ENCODE measurements at regions not wholly inside any gene's neighbourhood (a gene's known extent, or its start where the extent isn't known, plus 50 kb on each side); places are given as distances from the start of the nearest gene placed in this dataset.

DNA sequence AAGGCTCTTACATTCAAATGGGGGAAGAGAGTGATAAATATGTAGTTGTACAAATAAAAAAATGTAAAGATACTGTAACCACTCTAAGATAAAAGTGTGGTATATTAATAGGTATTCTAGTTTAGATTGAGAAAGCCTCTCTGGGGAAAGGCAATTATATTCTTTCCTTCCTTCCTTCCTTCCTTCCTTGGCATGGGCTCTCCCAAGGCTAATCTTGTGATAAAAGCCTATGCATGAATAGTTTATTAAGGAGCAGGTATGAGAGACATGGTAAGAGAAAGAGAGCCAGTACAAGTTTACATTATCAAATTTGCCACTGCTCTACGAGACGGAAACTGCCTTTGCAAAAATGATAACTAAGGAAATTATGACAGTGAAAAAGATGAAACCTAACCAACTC, 588.8 kb downstream of the PRELID2 start:
- TF ChIP-seq, protein P1, sequence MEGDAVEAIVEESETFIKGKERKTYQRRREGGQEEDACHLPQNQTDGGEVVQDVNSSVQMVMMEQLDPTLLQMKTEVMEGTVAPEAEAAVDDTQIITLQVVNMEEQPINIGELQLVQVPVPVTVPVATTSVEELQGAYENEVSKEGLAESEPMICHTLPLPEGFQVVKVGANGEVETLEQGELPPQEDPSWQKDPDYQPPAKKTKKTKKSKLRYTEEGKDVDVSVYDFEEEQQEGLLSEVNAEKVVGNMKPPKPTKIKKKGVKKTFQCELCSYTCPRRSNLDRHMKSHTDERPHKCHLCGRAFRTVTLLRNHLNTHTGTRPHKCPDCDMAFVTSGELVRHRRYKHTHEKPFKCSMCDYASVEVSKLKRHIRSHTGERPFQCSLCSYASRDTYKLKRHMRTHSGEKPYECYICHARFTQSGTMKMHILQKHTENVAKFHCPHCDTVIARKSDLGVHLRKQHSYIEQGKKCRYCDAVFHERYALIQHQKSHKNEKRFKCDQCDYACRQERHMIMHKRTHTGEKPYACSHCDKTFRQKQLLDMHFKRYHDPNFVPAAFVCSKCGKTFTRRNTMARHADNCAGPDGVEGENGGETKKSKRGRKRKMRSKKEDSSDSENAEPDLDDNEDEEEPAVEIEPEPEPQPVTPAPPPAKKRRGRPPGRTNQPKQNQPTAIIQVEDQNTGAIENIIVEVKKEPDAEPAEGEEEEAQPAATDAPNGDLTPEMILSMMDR (IDR thresholded peaks at IDR 0.05): no peak
- no peak for TF ChIP-seq POLR2A (IDR thresholded peaks at IDR 0.05)

Data from stomach (tissue), 4 donors.